ENCODE measurements at regions not wholly inside any gene's neighbourhood (a gene's known extent, or its start where the extent isn't known, plus 50 kb on each side); places are given as distances from the start of the nearest gene placed in this dataset.

DNA sequence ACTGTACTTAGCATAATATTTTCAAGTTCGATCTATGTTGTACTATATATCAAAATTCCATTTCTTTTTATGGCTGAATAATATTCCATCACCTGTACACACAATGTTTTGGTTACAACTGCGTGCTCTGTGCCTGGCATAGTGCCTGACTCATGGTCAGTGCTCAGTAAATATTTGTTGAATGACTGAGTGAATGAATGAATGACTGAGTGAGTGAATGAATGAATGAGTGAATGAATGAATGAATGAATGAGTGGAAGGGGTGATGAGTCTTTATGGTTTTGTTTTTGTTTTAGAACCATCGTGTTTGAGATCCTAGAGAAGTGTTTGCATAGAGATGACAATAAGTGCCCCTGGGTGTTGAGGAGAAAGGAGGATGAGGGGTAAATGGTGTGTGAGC, 155.3 kb downstream of the MRM1 start:
- DNase-seq (ENCODE audit: low read depth in 2 of 2) = no peak

DNA sequence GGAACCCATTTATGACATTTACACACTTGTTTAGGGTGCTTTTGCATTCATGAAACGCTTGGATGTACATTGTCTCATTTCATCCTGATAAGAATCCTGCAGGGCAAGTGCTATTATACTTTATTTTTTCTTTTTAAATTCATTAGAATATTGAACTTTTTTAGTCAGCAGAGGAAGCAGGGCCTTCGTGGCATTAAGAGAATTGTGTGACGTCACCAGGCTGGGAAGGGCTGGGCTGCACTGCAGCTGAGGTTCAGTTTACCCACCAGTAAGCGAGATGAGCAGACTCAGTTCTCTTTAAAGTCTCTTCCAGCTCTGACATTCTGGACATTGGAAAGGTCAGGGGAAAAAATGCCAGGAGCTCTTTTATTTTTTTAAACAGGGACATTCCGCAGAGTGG, 159.0 kb downstream of the MRM1 start:
- no peak for DNase-seq (ENCODE audit: low read depth in 2 of 2)

DNA sequence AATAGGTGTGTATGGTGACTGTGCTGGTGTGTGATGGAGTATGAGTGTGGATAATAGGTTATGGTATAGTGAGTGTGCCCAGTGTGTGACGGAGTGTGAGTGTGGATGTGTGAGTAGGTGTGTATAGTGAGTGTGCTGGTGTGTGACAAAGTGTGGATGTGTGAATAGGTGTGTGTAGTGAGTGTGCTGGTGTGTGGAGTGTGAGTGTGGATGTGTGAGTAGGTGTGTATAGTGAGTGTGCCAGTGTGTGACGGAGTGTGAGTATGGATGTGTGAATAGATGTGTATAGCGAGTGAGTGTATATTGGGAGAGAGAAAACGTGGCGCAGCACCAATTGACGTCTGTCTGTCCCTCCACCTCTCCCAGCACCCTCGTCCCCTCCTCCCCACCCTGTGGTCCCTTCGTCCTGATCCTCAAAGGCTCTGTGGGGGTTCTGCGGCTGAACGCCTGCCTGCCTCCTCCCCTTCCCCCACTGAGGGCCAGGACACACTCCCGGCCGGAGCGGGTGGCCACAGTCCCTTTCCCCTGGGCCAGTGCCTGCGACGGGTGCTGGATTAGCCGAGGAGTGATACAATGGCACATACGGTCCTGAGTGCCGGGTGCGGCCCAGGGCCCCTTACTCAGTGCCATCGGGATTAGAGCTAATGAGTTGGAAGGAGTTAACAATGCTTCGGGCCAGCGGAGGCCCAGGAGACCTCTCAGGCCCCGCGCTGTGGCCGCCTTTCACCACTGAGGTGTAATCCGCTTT, 160.0 kb downstream of the MRM1 start:
- DNase-seq (ENCODE audit: low read depth in 2 of 2) = no peak

DNA sequence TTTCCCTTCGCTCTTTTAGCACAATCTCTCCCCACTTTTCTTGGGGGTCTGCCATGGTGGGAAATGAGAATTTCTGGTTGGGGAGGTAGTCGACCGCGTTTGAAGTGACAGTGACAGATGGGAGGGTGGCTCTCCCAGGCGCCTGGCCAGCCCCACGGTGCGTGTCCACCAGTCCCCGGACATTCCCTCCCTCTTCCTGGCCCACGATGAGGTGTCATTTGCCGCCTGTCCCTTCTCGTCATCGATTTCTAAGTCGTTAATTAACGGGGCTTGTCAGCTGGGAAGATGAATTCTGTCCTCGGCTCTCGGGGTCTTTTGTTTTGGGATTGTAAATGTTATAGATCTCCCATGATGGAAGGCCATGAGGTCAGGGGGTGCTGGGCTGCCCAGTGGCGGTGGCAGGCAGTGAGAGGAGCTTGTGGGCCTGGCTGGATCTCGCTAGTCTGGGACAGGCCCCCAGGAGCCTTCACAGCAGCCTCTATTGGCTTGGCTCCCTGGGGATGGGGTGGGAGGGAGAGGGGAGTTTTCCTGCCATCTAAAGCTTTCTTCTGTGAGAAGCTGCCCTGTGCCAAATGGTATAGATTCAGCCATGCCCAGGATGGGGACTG, 164.2 kb downstream of the MRM1 start:
- no peak for DNase-seq (ENCODE audit: low read depth in 2 of 2)

DNA sequence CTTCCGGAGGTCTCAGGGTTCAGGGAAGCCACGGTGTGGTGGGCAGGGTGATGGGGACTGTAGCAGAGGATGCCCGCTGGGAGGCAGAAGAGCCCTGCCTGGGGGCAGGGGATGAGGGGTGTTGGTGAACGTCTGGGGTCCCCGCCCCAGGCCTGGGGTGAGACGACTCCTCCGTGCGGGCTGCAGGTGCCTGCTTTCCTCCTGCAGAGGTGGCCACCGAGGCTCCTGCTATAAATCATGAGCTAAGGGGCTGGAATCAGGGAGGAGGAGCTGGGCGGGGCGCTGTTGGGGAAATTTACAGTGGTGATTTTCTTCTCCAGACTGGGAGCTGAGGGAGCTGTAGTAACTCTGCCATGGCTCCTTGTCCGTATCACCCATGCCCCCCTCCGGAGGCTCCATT, 167.0 kb downstream of the MRM1 start:
- DNase-seq (ENCODE audit: low read depth in 2 of 2) = no peak

DNA sequence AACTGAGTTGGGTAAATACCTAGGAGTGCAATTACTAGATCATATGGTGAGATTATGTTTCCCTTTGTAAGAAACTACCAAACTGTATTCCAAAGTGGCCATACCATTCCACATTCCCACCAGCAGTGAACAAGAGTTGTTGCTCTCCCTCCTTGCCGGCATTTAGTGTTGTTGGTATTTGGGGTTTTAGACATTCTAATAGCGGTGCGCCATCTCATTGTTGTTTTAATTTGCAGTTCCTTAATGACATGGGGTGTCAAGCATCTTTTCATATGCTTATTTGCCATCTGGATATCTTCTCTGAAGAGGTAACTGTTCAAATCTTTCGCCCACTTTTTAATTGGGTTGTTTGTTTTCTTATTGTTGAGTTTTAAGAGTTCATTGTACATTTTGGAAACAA, 164.2 kb upstream of the LHX1 start:
- DNase-seq (ENCODE audit: low read depth in 2 of 2) = no peak

DNA sequence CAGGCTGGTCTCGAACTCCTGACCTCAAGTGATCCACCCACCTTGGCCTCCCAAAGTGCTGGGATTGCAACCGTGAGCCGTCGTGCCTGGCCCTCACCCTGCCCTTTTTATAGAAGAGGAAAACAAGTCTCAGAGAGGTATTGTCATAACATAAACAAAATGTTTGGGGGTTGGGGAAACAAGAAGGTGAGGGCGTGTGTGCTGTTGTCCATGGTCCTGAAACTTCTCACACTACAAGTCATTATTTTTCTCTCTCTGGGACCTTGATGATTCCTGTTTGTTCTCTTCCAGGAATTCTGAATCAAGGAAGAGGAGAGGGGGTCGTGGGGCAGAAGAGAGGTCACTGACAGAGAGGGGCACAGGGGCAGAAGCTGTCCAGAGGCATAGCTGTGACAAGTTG, 160.2 kb upstream of the LHX1 start:
- DNase-seq (ENCODE audit: low read depth in 2 of 2) = no peak

DNA sequence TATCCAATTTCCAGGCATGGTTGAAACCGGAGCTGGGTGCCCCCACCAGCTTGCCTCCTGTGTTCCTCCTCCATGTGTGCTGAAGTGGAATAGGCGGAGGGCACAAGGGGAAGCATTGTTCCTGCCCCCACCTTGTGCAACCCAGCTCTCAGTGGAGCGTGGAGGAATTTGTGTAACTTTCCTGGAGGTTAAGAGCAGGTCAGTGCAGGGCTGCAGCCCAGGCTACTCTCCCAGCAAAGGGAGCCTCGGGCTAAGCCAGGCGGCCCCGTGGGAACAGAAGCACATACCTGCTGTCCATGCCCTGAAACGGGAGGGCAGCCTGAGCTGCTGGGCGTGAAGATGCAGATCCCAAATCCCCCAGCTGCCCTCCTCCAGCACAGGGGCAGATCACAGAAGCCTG, 158.8 kb upstream of the LHX1 start:
- DNase-seq (ENCODE audit: low read depth in 2 of 2) = no peak

DNA sequence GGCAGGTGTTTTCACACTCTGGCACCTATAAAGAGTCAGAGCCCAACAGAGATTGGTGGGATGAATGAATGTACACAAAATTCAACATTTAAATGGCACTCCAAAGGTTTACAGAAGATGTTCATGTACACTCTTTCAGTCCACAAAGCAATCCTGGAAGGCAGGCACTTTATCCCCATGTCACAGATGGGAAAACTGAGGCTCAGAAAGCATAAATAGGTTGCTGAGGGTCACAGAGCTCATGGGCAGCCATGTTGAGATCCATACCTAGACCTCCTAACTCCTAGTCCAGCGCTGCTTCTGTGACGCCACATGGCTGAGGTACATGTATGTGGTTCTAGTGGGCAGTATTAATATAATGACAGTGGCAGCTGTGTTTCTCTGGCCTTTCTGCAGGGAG, 157.7 kb upstream of the LHX1 start:
- DNase-seq (ENCODE audit: low read depth in 2 of 2) = no peak

DNA sequence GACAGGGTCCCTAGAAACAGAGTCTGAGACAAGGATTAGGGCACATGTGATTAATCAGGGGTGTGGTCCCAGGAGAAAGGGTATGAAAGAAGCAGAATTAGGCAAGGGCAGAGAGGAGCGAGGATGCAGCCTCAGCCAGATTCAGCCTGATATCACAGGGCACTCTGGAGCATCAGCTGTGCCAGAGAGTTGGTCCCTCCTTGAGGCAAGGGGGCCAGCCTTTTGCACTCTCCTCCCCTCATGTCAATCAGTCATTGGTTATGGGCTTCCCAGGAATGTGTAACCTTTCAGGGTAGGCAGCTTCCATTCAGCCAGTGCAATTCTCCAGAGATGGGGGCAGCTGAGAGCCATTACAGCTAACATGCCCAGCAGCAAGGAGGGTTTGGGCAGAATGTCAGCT, 152.6 kb upstream of the LHX1 start:
- no peak for DNase-seq (ENCODE audit: low read depth in 2 of 2)

DNA sequence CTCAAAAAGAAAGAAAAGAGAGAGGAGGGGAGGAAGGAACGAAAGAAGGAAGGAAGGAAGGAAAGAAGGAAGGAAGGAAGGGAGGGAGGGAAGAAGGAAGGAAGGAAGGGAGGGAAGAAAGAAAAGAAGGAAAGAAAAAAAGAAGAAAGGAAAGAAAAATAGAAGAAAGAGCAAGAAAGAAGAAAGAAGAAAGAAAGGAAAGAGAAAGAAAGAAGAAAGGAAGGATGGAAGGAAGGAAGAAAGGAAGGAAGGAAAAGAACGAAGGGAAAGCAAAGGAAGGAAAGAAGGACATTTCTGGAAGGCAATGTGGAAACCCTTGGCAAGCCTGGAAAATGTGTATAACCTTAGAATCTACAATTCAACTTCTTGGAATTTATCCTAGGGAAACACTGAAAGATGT, 150.4 kb upstream of the LHX1 start:
- no peak for DNase-seq (ENCODE audit: low read depth in 2 of 2)

DNA sequence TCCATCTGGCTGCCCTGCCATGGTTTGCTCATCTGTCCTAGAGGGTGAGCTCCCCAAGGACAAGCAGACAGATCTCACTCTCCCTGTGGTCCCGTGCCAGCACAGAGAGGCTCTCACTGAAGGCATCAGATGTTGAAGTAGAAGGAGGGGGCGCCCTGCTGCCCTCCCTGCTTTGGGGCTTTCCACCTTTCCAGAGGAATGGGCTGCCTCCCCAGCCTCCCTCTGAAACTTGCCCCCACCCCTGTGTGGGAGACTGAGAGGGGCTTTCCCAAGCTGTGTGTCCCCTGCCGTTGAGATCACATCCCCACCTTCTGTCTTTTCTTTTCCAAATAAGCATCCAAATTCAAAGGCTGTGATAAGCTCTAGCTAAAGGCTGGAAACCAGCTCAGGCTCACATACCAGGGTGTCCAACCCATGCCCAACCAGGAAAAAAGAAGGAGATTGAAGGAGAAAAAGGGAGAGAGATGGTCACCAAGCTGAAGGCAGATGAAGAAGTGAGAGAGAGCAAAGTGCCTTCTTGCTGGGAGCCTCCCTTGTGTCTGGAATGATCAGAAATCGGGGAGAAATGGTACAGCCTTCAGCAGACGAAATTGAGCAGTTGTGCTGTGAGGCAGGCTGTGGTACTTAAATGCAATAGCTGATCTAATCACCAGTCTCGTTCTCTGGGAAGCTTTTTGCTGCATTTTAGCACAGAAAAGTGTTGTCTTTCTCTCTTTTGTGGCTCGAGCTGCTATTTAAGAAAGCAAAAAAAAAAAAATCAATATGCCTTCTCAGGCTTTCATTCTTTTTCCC, 145.9 kb upstream of the LHX1 start:
- no peak for DNase-seq (ENCODE audit: low read depth in 2 of 2)

DNA sequence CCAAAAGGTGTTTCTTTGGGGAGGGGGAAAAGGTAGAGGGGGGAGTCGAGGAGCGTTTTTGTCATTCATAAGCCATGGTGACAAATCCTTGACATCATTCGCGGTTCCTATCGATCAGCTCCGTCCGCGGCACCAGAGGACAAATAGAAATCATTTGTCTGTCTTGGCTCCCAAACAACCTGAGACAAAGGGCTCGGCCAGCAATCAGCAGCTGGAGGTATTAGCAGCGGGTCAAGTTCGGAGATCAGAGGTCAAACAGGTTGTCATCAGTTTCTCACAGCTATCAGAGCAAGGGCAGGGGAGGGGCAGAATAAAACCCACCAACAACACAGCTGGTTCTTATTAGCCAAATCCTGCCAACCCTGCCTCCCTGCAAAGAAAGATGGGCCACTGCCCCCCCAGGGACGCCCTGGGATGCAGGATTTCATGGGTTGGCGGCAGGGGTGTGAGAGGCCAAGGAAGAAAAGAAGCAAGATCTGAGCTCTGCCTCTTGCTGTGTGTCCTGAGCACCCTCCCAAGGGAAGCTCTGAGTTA, 145.3 kb upstream of the LHX1 start:
- no peak for DNase-seq (ENCODE audit: low read depth in 2 of 2)

DNA sequence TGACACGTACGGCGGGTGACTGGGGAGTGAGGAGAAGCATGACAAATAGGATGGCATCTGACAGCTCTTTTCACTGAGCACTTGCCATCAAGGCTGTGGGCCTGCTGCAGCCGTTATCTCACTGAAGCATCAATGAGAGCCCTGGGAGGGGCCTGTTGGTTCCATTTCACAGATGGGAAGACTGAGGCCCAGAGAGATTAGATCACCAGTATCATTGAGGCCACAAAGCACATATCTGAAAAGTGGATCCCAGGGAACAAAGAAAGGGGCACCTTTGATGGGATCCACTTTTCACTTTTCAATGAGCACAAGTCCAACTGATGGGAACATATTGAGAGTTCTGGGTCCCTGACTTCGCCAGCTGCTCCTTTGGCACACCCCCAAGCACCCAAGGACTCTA, 144.4 kb upstream of the LHX1 start:
- DNase-seq (ENCODE audit: low read depth in 2 of 2) = no peak

DNA sequence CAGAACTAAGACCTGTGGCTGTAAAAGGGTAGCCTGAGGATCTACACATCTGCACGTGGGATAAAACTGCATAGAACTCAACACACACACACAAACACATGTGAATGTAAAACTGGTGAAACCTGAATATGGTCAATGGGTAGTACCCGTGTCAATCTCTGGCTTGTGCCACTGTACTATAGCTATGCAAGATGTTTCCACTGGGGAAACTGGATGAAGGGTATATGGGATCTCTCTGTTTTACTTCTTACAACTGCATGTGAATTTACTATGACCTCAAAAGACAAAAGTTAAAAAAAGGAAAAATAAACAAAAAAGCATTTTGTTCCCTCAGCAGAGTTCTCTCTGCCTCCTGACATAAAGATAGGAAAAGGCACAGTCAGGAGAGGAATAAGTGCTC, 143.3 kb upstream of the LHX1 start:
- no peak for DNase-seq (ENCODE audit: low read depth in 2 of 2)

DNA sequence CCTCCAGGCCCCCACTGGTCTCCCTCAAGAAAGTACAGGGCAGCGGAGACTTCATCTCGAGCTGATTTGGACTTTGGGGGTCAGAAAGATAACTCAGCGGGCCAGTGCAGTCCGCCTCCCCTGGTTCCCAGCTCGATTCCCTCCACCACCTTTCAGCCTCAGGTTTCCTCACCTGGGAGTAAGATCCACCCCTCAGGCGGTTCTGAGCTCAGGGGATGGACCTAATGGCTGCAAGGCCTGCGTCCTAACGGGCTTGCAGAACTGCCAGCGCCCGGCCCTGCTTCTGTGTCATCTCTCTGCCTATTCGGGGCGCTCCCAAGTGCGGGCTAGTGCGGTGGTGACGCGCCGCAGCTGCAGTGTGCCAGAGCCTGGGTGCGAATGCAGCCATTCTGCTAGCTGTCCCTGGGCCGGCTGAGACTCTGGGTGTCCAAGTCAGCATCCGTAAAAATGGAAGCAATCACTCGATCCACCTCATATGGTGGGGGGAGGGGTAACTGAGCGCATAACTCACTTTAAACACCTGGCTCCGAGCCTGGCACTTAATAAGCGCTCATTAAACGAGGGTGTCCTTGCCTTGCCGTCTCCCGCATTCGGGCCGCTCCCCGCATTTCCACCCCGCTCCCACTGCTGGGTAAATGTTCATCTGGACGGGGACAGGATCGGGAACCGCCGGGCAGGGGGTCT, 129.6 kb upstream of the LHX1 start:
- no peak for DNase-seq (ENCODE audit: low read depth in 2 of 2)

DNA sequence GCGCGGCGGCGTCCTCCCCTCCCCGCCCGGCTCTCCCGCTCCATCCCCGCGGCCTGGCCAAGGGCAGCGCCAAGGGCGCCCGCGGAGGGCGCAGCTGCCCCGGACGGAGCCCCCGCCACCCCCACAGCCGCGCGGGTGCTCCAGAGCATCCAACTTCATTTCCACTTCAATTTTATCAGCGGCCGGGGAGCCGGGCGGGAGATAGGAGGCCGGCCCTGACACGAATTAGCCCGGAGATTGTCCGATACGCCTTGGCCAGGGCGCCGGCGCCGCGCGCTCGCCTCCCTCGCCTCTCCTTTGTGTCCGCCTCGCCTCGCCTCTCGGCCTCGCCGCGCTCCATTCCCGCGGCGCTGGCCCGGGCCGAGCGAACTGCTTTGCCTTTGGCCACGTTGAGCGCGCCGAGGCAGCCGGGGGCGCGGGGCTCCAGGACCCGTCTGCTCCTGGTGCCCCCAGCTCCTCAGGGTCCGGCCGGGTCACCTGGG, 129.1 kb upstream of the LHX1 start:
- no peak for DNase-seq (ENCODE audit: low read depth in 2 of 2)

DNA sequence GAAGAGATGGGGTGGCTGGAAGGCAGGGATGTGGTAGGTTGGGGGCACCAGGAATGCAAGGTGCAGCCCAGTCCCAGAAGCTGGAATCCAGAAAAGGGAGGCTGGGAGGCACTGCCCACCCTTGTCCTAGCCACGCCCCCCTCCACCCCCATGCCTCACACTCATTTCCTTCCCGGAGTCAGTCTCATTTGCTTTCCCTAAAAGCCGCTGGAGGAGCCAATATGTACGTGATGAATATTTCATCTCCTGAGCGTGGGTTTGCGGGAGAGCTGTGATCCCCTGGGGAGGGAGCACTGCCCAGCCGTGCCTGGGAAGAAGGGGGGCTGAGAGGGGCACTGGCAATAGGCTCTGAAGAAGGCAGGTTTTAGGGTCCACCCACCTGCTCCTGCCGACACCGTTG, 124.5 kb upstream of the LHX1 start:
- DNase-seq (ENCODE audit: low read depth in 2 of 2) = no peak

DNA sequence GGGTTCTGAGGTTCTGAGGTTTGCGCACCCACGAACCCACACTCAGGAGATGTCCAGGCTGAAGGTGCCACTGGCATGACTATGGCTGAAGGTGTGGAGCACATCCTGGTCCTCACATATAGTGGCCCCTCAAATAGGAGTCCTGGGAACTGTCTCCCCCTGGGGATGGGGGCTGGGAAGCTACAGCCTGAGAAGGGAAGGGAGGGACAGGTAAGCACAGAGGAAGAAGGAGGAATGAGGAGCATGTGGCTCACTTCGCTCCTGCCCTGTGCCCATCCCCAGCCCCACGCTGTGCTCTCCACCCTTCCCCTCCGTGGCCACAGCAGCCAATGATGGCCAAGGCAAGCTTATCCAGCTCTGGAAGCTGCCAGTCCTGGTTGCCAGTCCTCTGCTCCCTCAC, 123.9 kb upstream of the LHX1 start:
- DNase-seq (ENCODE audit: low read depth in 2 of 2) = no peak

DNA sequence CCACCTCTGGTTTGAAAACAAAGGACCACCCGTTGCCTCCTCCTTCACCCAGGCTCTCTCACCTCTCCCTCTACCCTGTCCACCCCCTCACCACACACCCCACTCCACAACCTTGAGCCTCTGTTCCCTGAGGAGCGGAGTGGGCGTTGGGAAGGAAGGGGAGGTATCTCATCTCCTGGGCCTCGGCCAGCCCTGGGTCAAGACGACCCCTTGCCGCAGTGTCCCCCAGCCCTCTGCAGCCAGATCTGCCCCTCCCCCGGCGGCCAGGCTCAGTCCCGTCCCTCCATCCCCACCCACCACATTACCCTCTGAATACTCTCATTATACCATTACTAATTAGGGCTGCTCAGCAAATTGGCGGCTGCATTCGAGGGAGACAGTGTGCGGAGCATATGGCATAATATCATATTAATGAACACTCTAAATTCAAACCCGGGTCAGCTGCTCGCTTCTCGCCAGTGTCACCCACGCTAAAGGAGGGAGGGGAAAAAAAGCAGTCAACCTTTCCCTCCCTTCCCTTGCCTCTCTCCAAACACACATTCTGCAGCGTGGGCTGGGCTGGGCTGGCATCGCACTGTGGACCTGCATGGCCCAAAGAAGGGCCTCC, 123.2 kb upstream of the LHX1 start:
- no peak for DNase-seq (ENCODE audit: low read depth in 2 of 2)

DNA sequence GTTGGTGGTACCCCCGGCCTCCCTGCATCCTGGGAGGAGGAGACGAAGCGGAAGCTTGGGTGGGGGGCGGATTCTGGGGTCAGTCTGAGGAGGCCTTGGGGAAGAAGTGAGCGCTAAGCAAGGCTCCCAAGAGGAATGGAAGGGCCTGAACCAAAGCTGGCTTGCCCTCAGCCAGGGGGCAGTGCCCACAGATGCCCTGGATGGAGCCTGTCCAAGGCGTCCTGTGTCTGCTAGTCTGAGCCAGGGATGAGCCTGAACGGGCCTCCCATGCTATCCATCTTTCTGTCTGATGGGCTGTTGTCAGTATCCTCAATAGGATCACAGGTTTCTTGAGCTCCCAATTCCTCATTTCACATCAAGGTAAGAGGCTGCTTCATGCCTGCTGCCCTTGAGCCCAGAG, 122.3 kb upstream of the LHX1 start:
- no peak for DNase-seq (ENCODE audit: low read depth in 2 of 2)
